Erythroblast (primary cell): ENCODE measurements at regions not wholly inside any gene's neighbourhood (a gene's known extent, or its start where the extent isn't known, plus 50 kb on each side); places are given as distances from the start of the nearest gene placed in this dataset.

ENCODE experiments used
- GATA1 ChIP-seq: IDR thresholded peaks from 2 replicates; pipeline ENCODE4 v1.6.1; 2011; ENCODE audit warnings: low read depth, mild to moderate bottlenecking, control low read depth, low read length, moderate library complexity
- POLR2A ChIP-seq: IDR thresholded peaks from 2 replicates; pipeline ENCODE4 v1.6.1; 2011; ENCODE audit warnings: mild to moderate bottlenecking, low read length

- no peak for TF ChIP-seq POLR2A
- no peak for TF ChIP-seq GATA1
Measured at GRCh38 chr22:48393885-48394284, 1433.8 kb downstream of the BRD1 start.
